GM12878 (cell line): ENCODE measurements at regions not wholly inside any gene's neighbourhood (a gene's known extent, or its start where the extent isn't known, plus 50 kb on each side); places are given as distances from the start of the nearest gene placed in this dataset.

Source experiments
- ATAC-seq: fragments of 200-7000 bp; cut with Tn5 transposase; 3 replicates; pipeline ENCODE4 v1.9.1; 2020; ENCODE audit warnings: mild to moderate bottlenecking, moderate library complexity
- BruUV-seq: library from RNA; stranded (reverse); fragments of 400-500 nt; replicated peaks from 2 replicates; lab custom pipeline; 2021; lab: Mats Ljungman, UMichigan
- CTCF ChIA-PET: fragments of 300-600 bp; sonication (Branson Sonifier 250); formaldehyde crosslinking; extraction: SDS; loops from one replicate; lab custom pipeline; 2021; ENCODE audit warnings: inconsistent platforms; lab: Yijun Ruan, JAX
- POLR2A ChIA-PET: fragments of 350-600 bp; formaldehyde crosslinking; extraction: SDS; loops from one replicate; lab custom pipeline; 2021; ENCODE audit warnings: inconsistent platforms; lab: Charles Lee
- RAD21 ChIA-PET: fragments of 300-600 bp; sonication (Branson Sonifier 250); formaldehyde crosslinking; loops from one replicate; lab custom pipeline; 2023; ENCODE audit warnings: antibody characterized with exemption; ENCODE audit not compliant: unreplicated experiment; lab: Charles Lee
- SMC1A ChIA-PET: fragments of 300-600 bp; sonication (Branson Sonifier 250); formaldehyde crosslinking; loops from one replicate; lab custom pipeline; 2023; ENCODE audit not compliant: unreplicated experiment, uncharacterized antibody; lab: Charles Lee
- DNase-seq: peaks from one replicate; pipeline ENCODE4 v3.0.0-alpha.2; 2011; ENCODE audit warnings: low read depth, low spot score
- FAIRE-seq: peaks from 3 replicates; lab custom pipeline; 2011; peaks lifted over from hg19 to GRCh38; lab: Jason Lieb, UNC
- H2AFZ ChIP-seq: 2 replicates; pipeline ENCODE4 v1.6.0; 2011; ENCODE audit warnings: low read depth, low read length, control low read depth; ENCODE audit not compliant: control insufficient read depth
- H3K27ac ChIP-seq: 2 replicates; pipeline ENCODE4 v1.5.1; 2011; ENCODE audit warnings: control low read depth; ENCODE audit not compliant: control insufficient read depth, insufficient read depth
- H3K27me3 ChIP-seq, 2 experiments: replicated peaks in 1 of 2; 2 replicates each; pipeline versions ENCODE4 v1.6.0 to v1.6.1; 2011; ENCODE audit warnings: low read length in 1 of 2; ENCODE audit not compliant: control insufficient read depth in 2 of 2, insufficient read depth in 2 of 2
- H3K36me3 ChIP-seq, 2 experiments: 2 replicates each; pipeline ENCODE4 v1.5.1; 2011; ENCODE audit warnings: low read length in 1 of 2; ENCODE audit not compliant: control insufficient read depth in 2 of 2, insufficient read depth in 2 of 2
- H3K4me1 ChIP-seq: 2 replicates; pipeline ENCODE4 v1.6.1; 2011; ENCODE audit warnings: mild to moderate bottlenecking, low read length, moderate library complexity, mixed read lengths; ENCODE audit not compliant: control insufficient read depth, insufficient read depth
- H3K4me2 ChIP-seq: 2 replicates; pipeline ENCODE4 v1.6.0; 2011; ENCODE audit warnings: control low read depth; ENCODE audit not compliant: control insufficient read depth, insufficient read depth
- H3K4me3 ChIP-seq: fragments of 200-600 bp; sonication (generic); 2 replicates; pipeline ENCODE4 v1.5.1; 2016
- H3K79me2 ChIP-seq: 2 replicates; pipeline ENCODE4 v1.6.0; 2011; ENCODE audit warnings: low read length; ENCODE audit not compliant: control insufficient read depth, insufficient read depth
- H3K9ac ChIP-seq: 2 replicates; pipeline ENCODE4 v1.8.0; 2011; ENCODE audit warnings: low read length, control low read depth, mixed read lengths; ENCODE audit not compliant: control insufficient read depth, insufficient read depth
- H3K9me3 ChIP-seq: replicated peaks from 3 replicates; pipeline ENCODE4 v1.5.1; 2011; ENCODE audit warnings: mild to moderate bottlenecking, low read length; ENCODE audit not compliant: control insufficient read depth, insufficient read depth
- H4K20me1 ChIP-seq: 2 replicates; pipeline ENCODE4 v1.6.0; 2011; ENCODE audit not compliant: control insufficient read depth, insufficient read depth
- BCL11A ChIP-seq: IDR thresholded peaks from 2 replicates; pipeline ENCODE4 v1.6.1; 2011; ENCODE audit warnings: low read depth, low read length
- CHD2 ChIP-seq: IDR thresholded peaks from 2 replicates; pipeline ENCODE4 v1.6.1; 2011; ENCODE audit warnings: low read depth, low read length, improper control_type of control experiment, borderline replicate concordance
- CREB1 ChIP-seq: IDR thresholded peaks from 2 replicates; pipeline ENCODE4 v1.6.1; 2012; ENCODE audit warnings: low read depth, mild to moderate bottlenecking, inconsistent platforms
- HDAC2 ChIP-seq: fragments of 200-600 bp; sonication (generic); IDR thresholded peaks from 2 replicates; pipeline ENCODE4 v1.6.1; 2017
- JUNB ChIP-seq: IDR thresholded peaks from 2 replicates; pipeline ENCODE4 v1.6.1; 2016; ENCODE audit warnings: antibody characterized with exemption, mild to moderate bottlenecking
- LARP7 ChIP-seq: fragments of 450-650 bp; IDR thresholded peaks from 2 replicates; pipeline ENCODE4 v1.6.1; 2017; ENCODE audit warnings: mild to moderate bottlenecking
- NR2C2 ChIP-seq: IDR thresholded peaks from 2 replicates; pipeline ENCODE4 v1.6.1; 2011; ENCODE audit warnings: borderline replicate concordance, low read depth; ENCODE audit not compliant: control insufficient read depth, insufficient read length
- NRF1 ChIP-seq: conservative IDR thresholded peaks from 2 replicates; pipeline ENCODE4 v1.6.1; 2011; ENCODE audit warnings: mild to moderate bottlenecking, low read depth, low read length, improper control_type of control experiment
- SMAD5 ChIP-seq: IDR thresholded peaks from 2 replicates; pipeline ENCODE4 v1.6.1; 2016; ENCODE audit warnings: antibody characterized with exemption, low read depth
- STAT1 ChIP-seq: fragments of 450-650 bp; conservative IDR thresholded peaks from 2 replicates; pipeline ENCODE4 v1.6.1; 2014; ENCODE audit warnings: antibody characterized with exemption, mild to moderate bottlenecking
- WRNIP1 ChIP-seq: IDR thresholded peaks from 2 replicates; pipeline ENCODE4 v1.6.1; 2011; ENCODE audit warnings: low read depth, low read length, improper control_type of control experiment, borderline replicate concordance
- ZSCAN29 ChIP-seq: fragments of 450-650 bp; IDR thresholded peaks from 2 replicates; pipeline ENCODE4 v1.6.1; 2017; ENCODE audit warnings: mild to moderate bottlenecking, moderate library complexity
- WGBS: methylation state at CpG from one replicate; pipeline ENCODE4 v1.1.6; 2016; ENCODE audit warnings: low lambda C conversion rate; ENCODE audit not compliant: insufficient replicate concordance, insufficient coverage; ENCODE audit errors: missing lambda C conversion rate; 5-methylcytosine and 5-hydroxymethylcytosine counted together
- in situ Hi-C: fragments of 300-500 bp; cut with MboI; formaldehyde crosslinking; loops from 9 replicates; pipeline ENCODE4 v1.14.3; 2018; ENCODE audit warnings: mixed read lengths
- intact Hi-C: fragments of 100-400 bp; cut with micrococcal nuclease; formaldehyde crosslinking; loops from one replicate; pipeline ENCODE4 v1.14.2; 2022; ENCODE audit not compliant: unreplicated experiment
- TF ChIP-seq, protein P1 (sequence below): IDR thresholded peaks from 2 replicates; pipeline ENCODE4 v1.6.1; 2011; ENCODE audit warnings: low read depth, low read length, improper control_type of control experiment, borderline replicate concordance
- TF ChIP-seq, protein P2 (sequence below): IDR thresholded peaks from 2 replicates; pipeline ENCODE4 v1.6.1; 2012; ENCODE audit warnings: low read length, inconsistent platforms
- TF ChIP-seq, protein P3 (sequence below): IDR thresholded peaks from 2 replicates; pipeline ENCODE4 v1.6.1; 2011; ENCODE audit warnings: low read depth, mild to moderate bottlenecking, low read length, moderate library complexity, borderline replicate concordance; ENCODE audit errors: extremely low read depth
- TF ChIP-seq, protein P4 (sequence below): IDR thresholded peaks from 2 replicates; pipeline ENCODE4 v1.6.1; 2012; ENCODE audit warnings: low read depth, low read length, improper control_type of control experiment
- TF ChIP-seq, protein P5 (sequence below): fragments of 450-650 bp; IDR thresholded peaks from 2 replicates; pipeline ENCODE4 v1.6.1; 2017; ENCODE audit warnings: antibody characterized with exemption, mild to moderate bottlenecking, moderate library complexity

DNA sequence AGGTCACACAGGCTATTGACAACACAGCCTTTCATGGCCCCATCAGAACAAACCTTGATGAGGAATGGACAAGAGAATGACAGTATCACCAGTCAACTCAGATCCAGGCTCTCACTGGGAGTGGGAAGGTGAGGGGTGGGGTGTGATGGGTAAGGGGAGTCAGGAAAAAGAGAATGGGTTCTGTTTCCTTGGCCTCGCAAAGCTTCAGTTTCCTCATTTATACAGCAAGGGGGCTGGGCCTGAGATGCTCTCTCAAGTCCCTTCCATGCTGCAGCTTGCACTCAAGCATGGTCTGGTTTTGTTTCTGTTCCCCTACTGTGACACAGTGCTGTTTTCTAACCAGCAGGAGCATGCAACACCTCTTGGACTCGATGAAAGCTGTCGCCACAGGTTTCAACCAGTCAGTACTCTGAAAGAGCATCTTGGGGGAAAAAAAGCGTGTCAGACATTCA, 65.7 kb upstream of the IL12A start:
- WGBS: 1% methylated on average over 4 of the region's 4 CpGs
- ATAC-seq (peak; percentile 95), FAIRE-seq (peak; percentile 75), DNase-seq (peak; percentile 93)
- H3K9me3 ChIP-seq: peaks cover 4% of the 10 kb centered on the region
- BruUV-seq: no TSS peak
- no peaks in the 10 kb centered on the region for H4K20me1 ChIP-seq
- H3K9ac ChIP-seq: peak overlapping the region; percentile 54; the same call in 1 of the 2 replicates
- H3K4me1 ChIP-seq: peaks cover 46% of the 10 kb centered on the region
- H3K27ac ChIP-seq: peak overlapping the region; percentile 91
- no peaks in the 10 kb centered on the region for H3K36me3 ChIP-seq
- H2AFZ ChIP-seq: peak overlapping the region; percentile 85
- SMC1A ChIA-PET: interaction anchor here (0.6 to 6.4 kb wide), 20 partner anchors 9 to 103 kb away, joined by 3 to 55 read pairs (median 5); partner anchors contain the start of gene IL12A
- POLR2A ChIA-PET: interaction anchor here (1.2 to 3.2 kb wide), 3 partner anchors 16 to 22 kb away, joined by 3 to 17 read pairs (median 3); no protein-coding TSS in a partner anchor
- no peak overlapping the region for H3K4me3 ChIP-seq
- intact Hi-C loops: loop anchor here (2.0 kb wide), 2 partner anchors 42 to 66 kb away; partner anchors contain the start of gene IL12A
- CTCF ChIA-PET: interaction anchor here (0.7 to 6.9 kb wide), 11 partner anchors 9 to 536 kb away, joined by 3 to 52 read pairs (median 5); partner anchors contain the start of gene IL12A
- peak overlapping the region; percentile 70 for H3K4me2 ChIP-seq
- in situ Hi-C loops: no loop called here
- no peaks in the 10 kb centered on the region for H3K27me3 ChIP-seq
- RAD21 ChIA-PET: interaction anchor here (0.9 to 3.2 kb wide), 6 partner anchors 9 to 86 kb away, joined by 3 to 18 read pairs (median 4); partner anchors contain the start of gene IL12A
- no peaks in the 10 kb centered on the region for H3K79me2 ChIP-seq
- TF ChIP-seq HDAC2: no peak
- TF ChIP-seq, protein P1, sequence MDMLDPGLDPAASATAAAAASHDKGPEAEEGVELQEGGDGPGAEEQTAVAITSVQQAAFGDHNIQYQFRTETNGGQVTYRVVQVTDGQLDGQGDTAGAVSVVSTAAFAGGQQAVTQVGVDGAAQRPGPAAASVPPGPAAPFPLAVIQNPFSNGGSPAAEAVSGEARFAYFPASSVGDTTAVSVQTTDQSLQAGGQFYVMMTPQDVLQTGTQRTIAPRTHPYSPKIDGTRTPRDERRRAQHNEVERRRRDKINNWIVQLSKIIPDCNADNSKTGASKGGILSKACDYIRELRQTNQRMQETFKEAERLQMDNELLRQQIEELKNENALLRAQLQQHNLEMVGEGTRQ: no peak
- TF ChIP-seq WRNIP1: no peak
- TF ChIP-seq SMAD5: no peak
- peak; percentile 70; the same call in 1 of the 2 replicates for TF ChIP-seq CHD2
- TF ChIP-seq, protein P2, sequence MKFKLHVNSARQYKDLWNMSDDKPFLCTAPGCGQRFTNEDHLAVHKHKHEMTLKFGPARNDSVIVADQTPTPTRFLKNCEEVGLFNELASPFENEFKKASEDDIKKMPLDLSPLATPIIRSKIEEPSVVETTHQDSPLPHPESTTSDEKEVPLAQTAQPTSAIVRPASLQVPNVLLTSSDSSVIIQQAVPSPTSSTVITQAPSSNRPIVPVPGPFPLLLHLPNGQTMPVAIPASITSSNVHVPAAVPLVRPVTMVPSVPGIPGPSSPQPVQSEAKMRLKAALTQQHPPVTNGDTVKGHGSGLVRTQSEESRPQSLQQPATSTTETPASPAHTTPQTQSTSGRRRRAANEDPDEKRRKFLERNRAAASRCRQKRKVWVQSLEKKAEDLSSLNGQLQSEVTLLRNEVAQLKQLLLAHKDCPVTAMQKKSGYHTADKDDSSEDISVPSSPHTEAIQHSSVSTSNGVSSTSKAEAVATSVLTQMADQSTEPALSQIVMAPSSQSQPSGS: peak; percentile 39; the same call in 1 of the 2 replicates
- TF ChIP-seq, protein P3, sequence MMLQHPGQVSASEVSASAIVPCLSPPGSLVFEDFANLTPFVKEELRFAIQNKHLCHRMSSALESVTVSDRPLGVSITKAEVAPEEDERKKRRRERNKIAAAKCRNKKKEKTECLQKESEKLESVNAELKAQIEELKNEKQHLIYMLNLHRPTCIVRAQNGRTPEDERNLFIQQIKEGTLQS: no peak
- TF ChIP-seq ZSCAN29: no peak
- peak; percentile 50 for TF ChIP-seq CREB1
- TF ChIP-seq, protein P4, sequence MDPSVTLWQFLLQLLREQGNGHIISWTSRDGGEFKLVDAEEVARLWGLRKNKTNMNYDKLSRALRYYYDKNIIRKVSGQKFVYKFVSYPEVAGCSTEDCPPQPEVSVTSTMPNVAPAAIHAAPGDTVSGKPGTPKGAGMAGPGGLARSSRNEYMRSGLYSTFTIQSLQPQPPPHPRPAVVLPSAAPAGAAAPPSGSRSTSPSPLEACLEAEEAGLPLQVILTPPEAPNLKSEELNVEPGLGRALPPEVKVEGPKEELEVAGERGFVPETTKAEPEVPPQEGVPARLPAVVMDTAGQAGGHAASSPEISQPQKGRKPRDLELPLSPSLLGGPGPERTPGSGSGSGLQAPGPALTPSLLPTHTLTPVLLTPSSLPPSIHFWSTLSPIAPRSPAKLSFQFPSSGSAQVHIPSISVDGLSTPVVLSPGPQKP: no peak
- TF ChIP-seq NRF1: no peak
- TF ChIP-seq, protein P5, sequence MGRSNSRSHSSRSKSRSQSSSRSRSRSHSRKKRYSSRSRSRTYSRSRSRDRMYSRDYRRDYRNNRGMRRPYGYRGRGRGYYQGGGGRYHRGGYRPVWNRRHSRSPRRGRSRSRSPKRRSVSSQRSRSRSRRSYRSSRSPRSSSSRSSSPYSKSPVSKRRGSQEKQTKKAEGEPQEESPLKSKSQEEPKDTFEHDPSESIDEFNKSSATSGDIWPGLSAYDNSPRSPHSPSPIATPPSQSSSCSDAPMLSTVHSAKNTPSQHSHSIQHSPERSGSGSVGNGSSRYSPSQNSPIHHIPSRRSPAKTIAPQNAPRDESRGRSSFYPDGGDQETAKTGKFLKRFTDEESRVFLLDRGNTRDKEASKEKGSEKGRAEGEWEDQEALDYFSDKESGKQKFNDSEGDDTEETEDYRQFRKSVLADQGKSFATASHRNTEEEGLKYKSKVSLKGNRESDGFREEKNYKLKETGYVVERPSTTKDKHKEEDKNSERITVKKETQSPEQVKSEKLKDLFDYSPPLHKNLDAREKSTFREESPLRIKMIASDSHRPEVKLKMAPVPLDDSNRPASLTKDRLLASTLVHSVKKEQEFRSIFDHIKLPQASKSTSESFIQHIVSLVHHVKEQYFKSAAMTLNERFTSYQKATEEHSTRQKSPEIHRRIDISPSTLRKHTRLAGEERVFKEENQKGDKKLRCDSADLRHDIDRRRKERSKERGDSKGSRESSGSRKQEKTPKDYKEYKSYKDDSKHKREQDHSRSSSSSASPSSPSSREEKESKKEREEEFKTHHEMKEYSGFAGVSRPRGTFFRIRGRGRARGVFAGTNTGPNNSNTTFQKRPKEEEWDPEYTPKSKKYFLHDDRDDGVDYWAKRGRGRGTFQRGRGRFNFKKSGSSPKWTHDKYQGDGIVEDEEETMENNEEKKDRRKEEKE: no peak
- TF ChIP-seq LARP7: no peak
- no peak for TF ChIP-seq STAT1
- TF ChIP-seq NR2C2: no peak
- TF ChIP-seq JUNB: no peak
- peak; percentile 68 for TF ChIP-seq BCL11A
